Sigmoid colon (tissue), 4 donors: ENCODE measurements at regions not wholly inside any gene's neighbourhood (a gene's known extent, or its start where the extent isn't known, plus 50 kb on each side); places are given as distances from the start of the nearest gene placed in this dataset.

ENCODE experiments used
- CTCF ChIP-seq, 4 experiments: fragments of 450-650 bp in 3 of 4; fragments of 200-600 bp in 1 of 4; IDR thresholded peaks; one replicate each; pipeline ENCODE4 v1.5.1; 2016 to 2019; ENCODE audit warnings: antibody characterized with exemption in 4 of 4, mild to moderate bottlenecking in 3 of 4, moderate library complexity in 2 of 4
- POLR2A ChIP-seq, 2 donors: fragments of 450-650 bp; IDR thresholded peaks; one replicate each; pipeline ENCODE4 v1.6.1; 2016; ENCODE audit warnings: antibody characterized with exemption in 2 of 2, mild to moderate bottlenecking in 2 of 2, moderate library complexity in 2 of 2
- POLR2AphosphoS5 ChIP-seq, 4 donors: sonication (generic); formaldehyde crosslinking; IDR thresholded peaks; one replicate each; pipeline ENCODE4 v1.6.1; 2017; ENCODE audit warnings: antibody characterized with exemption in 4 of 4

- no peak for TF ChIP-seq CTCF (IDR thresholded peaks at IDR 0.05)
- TF ChIP-seq POLR2AphosphoS5 (IDR thresholded peaks at IDR 0.05), result peak in 1 of 4 donors; percentile 20
- no peak for TF ChIP-seq POLR2A (IDR thresholded peaks at IDR 0.05)
Measured at GRCh38 chr3:117651246-117651645, 941.7 kb downstream of the TUSC7 start.
